ENCODE measurements at regions not wholly inside any gene's neighbourhood (a gene's known extent, or its start where the extent isn't known, plus 50 kb on each side); places are given as distances from the start of the nearest gene placed in this dataset.
A peak's percentile ranks its signal among the peaks of the same experiment; 100 is the strongest.

DNA sequence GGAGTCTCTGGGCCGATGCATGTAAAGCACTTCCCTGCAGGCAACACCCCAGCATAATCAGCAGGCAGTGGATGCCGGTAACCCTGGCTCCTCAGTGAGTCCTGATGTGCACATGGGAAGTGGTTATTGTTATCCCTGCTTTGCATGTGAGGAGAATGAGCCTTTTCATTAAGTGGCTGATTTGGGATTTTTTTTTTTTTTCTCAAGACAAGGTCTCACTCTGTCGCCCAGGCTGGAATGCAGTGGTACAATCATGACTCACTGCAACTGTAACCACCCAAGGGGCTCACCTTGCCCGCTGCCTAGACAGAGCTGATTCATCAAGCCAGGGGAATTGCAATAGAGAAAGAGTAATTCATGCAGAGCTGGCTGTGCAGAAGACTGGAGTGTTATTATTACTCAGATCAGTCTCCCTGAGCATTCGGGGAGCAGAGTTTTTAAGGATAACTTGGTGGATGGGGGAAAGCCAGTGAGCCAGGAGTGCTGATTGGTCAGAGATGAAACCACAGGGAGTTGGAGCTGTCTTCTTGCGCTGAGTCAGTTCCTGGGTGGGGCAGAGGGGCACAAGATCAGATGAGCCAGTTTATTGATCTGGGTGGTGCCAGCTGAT, 95.4 kb downstream of the SOCS6 start:
- no peak overlapping the region for H3K27ac ChIP-seq
- no peaks in the 10 kb centered on the region for H3K27me3 ChIP-seq
- intact Hi-C loops (cut with DNase I): no loop called here
- TF ChIP-seq, protein P1, sequence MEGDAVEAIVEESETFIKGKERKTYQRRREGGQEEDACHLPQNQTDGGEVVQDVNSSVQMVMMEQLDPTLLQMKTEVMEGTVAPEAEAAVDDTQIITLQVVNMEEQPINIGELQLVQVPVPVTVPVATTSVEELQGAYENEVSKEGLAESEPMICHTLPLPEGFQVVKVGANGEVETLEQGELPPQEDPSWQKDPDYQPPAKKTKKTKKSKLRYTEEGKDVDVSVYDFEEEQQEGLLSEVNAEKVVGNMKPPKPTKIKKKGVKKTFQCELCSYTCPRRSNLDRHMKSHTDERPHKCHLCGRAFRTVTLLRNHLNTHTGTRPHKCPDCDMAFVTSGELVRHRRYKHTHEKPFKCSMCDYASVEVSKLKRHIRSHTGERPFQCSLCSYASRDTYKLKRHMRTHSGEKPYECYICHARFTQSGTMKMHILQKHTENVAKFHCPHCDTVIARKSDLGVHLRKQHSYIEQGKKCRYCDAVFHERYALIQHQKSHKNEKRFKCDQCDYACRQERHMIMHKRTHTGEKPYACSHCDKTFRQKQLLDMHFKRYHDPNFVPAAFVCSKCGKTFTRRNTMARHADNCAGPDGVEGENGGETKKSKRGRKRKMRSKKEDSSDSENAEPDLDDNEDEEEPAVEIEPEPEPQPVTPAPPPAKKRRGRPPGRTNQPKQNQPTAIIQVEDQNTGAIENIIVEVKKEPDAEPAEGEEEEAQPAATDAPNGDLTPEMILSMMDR (IDR thresholded peaks at IDR 0.05): no peak
- H3K4me3 ChIP-seq: no peak overlapping the region
- no peaks in the 10 kb centered on the region for H3K4me1 ChIP-seq
- DNase-seq: no peak
- no peaks in the 10 kb centered on the region for H3K9me3 ChIP-seq
- no peaks in the 10 kb centered on the region for H3K36me3 ChIP-seq
- ATAC-seq: no peak

DNA sequence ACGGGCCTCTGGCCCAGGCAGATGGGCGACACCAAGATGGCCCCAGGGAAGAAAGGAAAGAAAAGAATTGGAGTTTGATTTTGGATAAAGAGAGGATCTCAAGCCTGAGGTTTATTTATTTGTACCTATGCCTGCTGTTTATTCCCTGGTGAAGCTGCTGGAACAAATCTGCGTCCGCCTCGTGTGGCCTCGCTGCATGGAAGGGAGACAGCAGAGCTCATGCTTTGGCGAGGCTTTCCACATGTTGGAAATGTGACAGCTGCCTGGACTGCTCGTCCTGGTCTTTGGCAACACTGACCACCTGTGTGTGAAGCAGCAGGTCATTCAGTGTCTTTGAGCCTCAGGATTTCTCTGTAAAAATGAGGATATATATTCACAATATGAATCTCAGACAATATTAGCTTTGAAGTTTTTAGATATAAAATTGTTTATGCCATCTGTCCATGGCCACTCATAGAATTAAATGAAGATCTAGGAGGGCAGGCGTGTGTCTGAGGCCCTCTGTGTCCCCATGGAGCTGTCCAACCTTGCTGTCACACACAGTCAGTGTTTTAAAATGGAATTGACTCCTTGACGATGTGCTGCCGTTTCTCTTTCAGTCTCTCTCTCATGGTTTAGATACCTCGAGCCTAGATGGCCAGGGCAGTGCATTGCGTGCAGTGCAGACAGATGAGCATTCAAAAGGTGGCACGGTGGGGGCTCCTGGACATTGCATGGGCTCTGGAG, 94.3 kb downstream of the SOCS6 start:
- ATAC-seq (no peak), DNase-seq (no peak)
- TF ChIP-seq, protein P1 (IDR thresholded peaks at IDR 0.05): no peak
- intact Hi-C loops (cut with DNase I): no loop called here
- no peaks in the 10 kb centered on the region for H3K9me3 ChIP-seq
- H3K4me1 ChIP-seq: no peaks in the 10 kb centered on the region
- no peak overlapping the region for H3K27ac ChIP-seq
- no peaks in the 10 kb centered on the region for H3K27me3 ChIP-seq
- no peaks in the 10 kb centered on the region for H3K36me3 ChIP-seq
- no peak overlapping the region for H3K4me3 ChIP-seq

DNA sequence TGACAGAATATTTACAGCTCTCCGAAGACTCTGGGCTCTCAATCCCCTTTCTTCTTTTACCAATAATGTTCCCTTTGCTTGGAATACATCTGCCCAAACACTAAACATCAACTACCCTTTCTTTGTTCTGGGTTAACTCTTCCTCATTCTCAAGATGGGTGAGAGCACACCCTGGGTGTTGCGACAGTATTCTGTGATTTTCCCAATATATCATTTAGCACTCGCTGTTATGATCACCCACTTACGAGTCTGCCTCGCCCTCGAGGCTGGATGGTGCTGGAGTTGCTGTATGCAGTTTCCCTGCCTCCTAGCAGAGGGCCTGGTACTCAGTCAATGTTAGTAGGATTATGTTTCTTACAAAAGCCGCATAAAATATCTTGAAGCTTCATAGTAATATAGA, 93.2 kb downstream of the SOCS6 start:
- H3K9me3 ChIP-seq: no peaks in the 10 kb centered on the region
- DNase-seq: no peak
- no peak overlapping the region for H3K27ac ChIP-seq
- intact Hi-C loops (cut with DNase I): no loop called here
- H3K4me1 ChIP-seq: no peaks in the 10 kb centered on the region
- H3K27me3 ChIP-seq: no peaks in the 10 kb centered on the region
- TF ChIP-seq, protein P1 (IDR thresholded peaks at IDR 0.05): no peak
- no peak overlapping the region for H3K4me3 ChIP-seq
- ATAC-seq: no peak
- H3K36me3 ChIP-seq: no peaks in the 10 kb centered on the region

DNA sequence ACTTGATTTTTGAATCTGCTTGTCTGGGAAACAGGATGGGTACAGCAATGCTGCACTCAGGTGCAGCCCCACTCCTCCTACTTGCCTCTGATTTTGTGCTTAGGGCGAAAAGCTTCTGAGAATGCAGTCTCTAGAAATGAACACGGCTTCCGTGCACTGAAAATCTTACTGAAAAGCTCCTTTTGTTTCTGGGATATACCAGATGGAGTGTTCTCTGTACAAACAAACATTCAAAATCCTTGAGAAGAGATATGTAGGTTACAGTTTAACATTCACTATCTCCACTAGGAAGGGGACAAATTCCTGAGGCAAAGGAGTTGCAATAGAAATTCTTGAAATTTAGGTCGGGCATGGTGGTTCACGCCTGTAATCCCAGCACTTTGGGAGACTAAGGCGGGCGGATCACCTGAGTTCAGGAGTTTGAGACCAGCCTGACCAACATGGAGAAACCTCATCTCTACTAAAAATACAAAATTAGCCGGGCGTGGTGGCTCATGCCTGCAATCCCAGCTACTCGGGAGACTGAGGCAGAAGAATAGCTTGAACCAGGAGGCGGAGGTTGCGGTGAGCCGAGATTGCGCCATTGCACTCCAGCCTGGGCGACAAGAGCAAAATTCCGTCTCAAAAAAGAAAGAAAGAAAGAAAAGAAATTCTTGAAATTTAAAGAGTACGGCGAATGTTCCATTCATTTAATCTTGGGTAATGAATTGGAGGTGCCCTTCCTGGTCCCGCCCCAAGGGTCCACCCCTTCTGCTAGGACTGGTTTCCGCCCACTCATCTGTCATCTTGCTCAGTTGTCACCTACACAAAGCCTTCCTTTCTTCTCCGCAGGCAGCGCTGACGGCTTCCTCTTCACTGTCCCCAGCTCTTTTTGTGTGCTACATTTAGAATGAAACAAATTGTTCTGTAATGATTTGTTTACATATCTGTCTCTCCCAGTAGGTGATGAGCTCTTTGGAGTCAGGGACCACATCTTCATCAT, 92.4 kb downstream of the SOCS6 start:
- TF ChIP-seq, protein P1 (IDR thresholded peaks at IDR 0.05): no peak
- H3K36me3 ChIP-seq: no peaks in the 10 kb centered on the region
- no peak overlapping the region for H3K4me3 ChIP-seq
- DNase-seq: peak in 1 of 4 donors; percentile 20
- peak; percentile 15 for ATAC-seq
- intact Hi-C loops (cut with DNase I): no loop called here
- no peaks in the 10 kb centered on the region for H3K9me3 ChIP-seq
- H3K27me3 ChIP-seq: no peaks in the 10 kb centered on the region
- H3K27ac ChIP-seq: no peak overlapping the region
- no peaks in the 10 kb centered on the region for H3K4me1 ChIP-seq

All from left lung (tissue), 4 donors.